Peyer's patch (tissue), 4 donors: ENCODE measurements at regions not wholly inside any gene's neighbourhood (a gene's known extent, or its start where the extent isn't known, plus 50 kb on each side); places are given as distances from the start of the nearest gene placed in this dataset.

Source experiments
- DNase-seq, 3 donors: peaks; one replicate each; pipeline ENCODE4 v3.0.0-alpha.2; 2017 to 2019
- H3K27ac ChIP-seq, 4 donors: fragments of 200-600 bp; sonication (generic); one replicate each; pipeline ENCODE4 v1.5.1; 2016 to 2019
- H3K27me3 ChIP-seq, 2 donors: fragments of 200-600 bp; sonication (generic); one replicate each; pipeline ENCODE4 v1.5.1; 2019
- H3K36me3 ChIP-seq, 3 donors: fragments of 200-600 bp; sonication (generic); one replicate each; pipeline ENCODE4 v1.5.1; 2016 to 2019
- H3K4me1 ChIP-seq, 4 donors: fragments of 200-600 bp; sonication (generic); one replicate each; pipeline ENCODE4 v1.5.1; 2016 to 2019
- H3K4me3 ChIP-seq, 4 donors: fragments of 200-600 bp; sonication (generic); 1 replicate in 3 of 4; 2 replicates in 1 of 4; pipeline ENCODE4 v1.5.1; 2016 to 2019; ENCODE audit warnings: mild to moderate bottlenecking in 1 of 4
- H3K9me3 ChIP-seq, 4 donors: fragments of 200-600 bp; sonication (generic); one replicate each; pipeline ENCODE4 v1.5.1; 2016 to 2019; ENCODE audit warnings: mild to moderate bottlenecking in 1 of 4
- CTCF ChIP-seq, 6 experiments: fragments of 450-650 bp in 4 of 6; fragments of 200-600 bp in 2 of 6; sonication (generic) in 1 of 6; IDR thresholded peaks; one replicate each; pipeline ENCODE4 v1.5.1; 2017 to 2019; ENCODE audit warnings: antibody characterized with exemption in 6 of 6, mild to moderate bottlenecking in 3 of 6, moderate library complexity in 1 of 6
- POLR2A ChIP-seq, 2 donors: fragments of 450-650 bp; IDR thresholded peaks; one replicate each; pipeline ENCODE4 v1.5.1; 2017; ENCODE audit warnings: antibody characterized with exemption in 2 of 2, mild to moderate bottlenecking in 2 of 2, moderate library complexity in 2 of 2

- H3K9me3 ChIP-seq: no peaks in the 10 kb centered on the region
- DNase-seq: no peak
- no peak for TF ChIP-seq POLR2A (IDR thresholded peaks at IDR 0.05)
- no peak for TF ChIP-seq CTCF (IDR thresholded peaks at IDR 0.05)
Observed at GRCh38 chr11:39144351-39145130, 2314.9 kb downstream of the LRRC4C start.

GRCh38 chr11:39139581-39139980 is 2319.9 kb downstream of the LRRC4C start:
- H3K4me1 ChIP-seq: no peaks in the 10 kb centered on the region
- H3K27me3 ChIP-seq: no peaks in the 10 kb centered on the region
- TF ChIP-seq POLR2A (IDR thresholded peaks at IDR 0.05): no peak
- no peak for TF ChIP-seq CTCF (IDR thresholded peaks at IDR 0.05)
- no peak overlapping the region for H3K4me3 ChIP-seq
- H3K9me3 ChIP-seq: no peaks in the 10 kb centered on the region
- no peak overlapping the region for H3K27ac ChIP-seq
- no peak for DNase-seq
- H3K36me3 ChIP-seq: no peaks in the 10 kb centered on the region

More at GRCh38 chr11:39144351-39145130, 2314.9 kb downstream of the LRRC4C start:
- no peak overlapping the region for H3K27ac ChIP-seq
- no peaks in the 10 kb centered on the region for H3K27me3 ChIP-seq
- no peak overlapping the region for H3K4me3 ChIP-seq
- no peaks in the 10 kb centered on the region for H3K36me3 ChIP-seq
- H3K4me1 ChIP-seq: no peaks in the 10 kb centered on the region

GRCh38 chr11:39120890-39121289 is 2338.6 kb downstream of the LRRC4C start:
- Histone ChIP-seq H3K27ac (no peak overlapping the region), H3K4me1 (no peaks in the 10 kb centered on the region), H3K36me3 (no peaks in the 10 kb centered on the region), H3K9me3 (no peaks in the 10 kb centered on the region), H3K27me3 (no peaks in the 10 kb centered on the region), H3K4me3 (no peak overlapping the region)
- TF ChIP-seq POLR2A (IDR thresholded peaks at IDR 0.05) (no peak), CTCF (IDR thresholded peaks at IDR 0.05) (no peak)
- no peak for DNase-seq

- Histone ChIP-seq H3K27me3 (no peaks in the 10 kb centered on the region), H3K36me3 (no peaks in the 10 kb centered on the region), H3K4me1 (no peaks in the 10 kb centered on the region), H3K4me3 (no peak overlapping the region), H3K27ac (no peak overlapping the region), H3K9me3 (no peaks in the 10 kb centered on the region)
- TF ChIP-seq POLR2A (IDR thresholded peaks at IDR 0.05) (no peak), CTCF (IDR thresholded peaks at IDR 0.05) (no peak)
- DNase-seq: no peak
Observed at GRCh38 chr11:39113606-39114005, 2345.8 kb downstream of the LRRC4C start.

GRCh38 chr11:39102236-39102635 is 2357.2 kb downstream of the LRRC4C start:
- Histone ChIP-seq H3K27ac (no peak overlapping the region), H3K4me3 (no peak overlapping the region), H3K27me3 (no peaks in the 10 kb centered on the region), H3K9me3 (no peaks in the 10 kb centered on the region), H3K4me1 (no peaks in the 10 kb centered on the region), H3K36me3 (no peaks in the 10 kb centered on the region)
- no peak for DNase-seq
- TF ChIP-seq CTCF (IDR thresholded peaks at IDR 0.05) (no peak), POLR2A (IDR thresholded peaks at IDR 0.05) (no peak)
